B cell (primary cell): ENCODE measurements at regions not wholly inside any gene's neighbourhood (a gene's known extent, or its start where the extent isn't known, plus 50 kb on each side); places are given as distances from the start of the nearest gene placed in this dataset.

Source experiments
- ATAC-seq: fragments of 200-7000 bp; cut with Tn5 transposase; one replicate; pipeline ENCODE4 v1.10.0; 2021; ENCODE audit warnings: low read depth, mild to moderate bottlenecking, moderate number of reproducible peaks, moderate library complexity
- CTCF ChIA-PET: fragments of 350-600 bp; sonication (Branson Sonifier 250); formaldehyde crosslinking; loops from one replicate; lab custom pipeline; 2021; ENCODE audit warnings: antibody characterized with exemption, inconsistent platforms; lab: Charles Lee
- POLR2A ChIA-PET: fragments of 350-600 bp; sonication (Branson Sonifier 250); formaldehyde crosslinking; loops from one replicate; lab custom pipeline; 2021; ENCODE audit warnings: antibody characterized with exemption; lab: Charles Lee
- DNase-seq: peaks from one replicate; pipeline ENCODE4 v3.0.0; 2013
- H2AFZ ChIP-seq: 2 replicates; pipeline ENCODE4 v1.6.1; 2012; ENCODE audit warnings: mild to moderate bottlenecking, low read depth, low read length; ENCODE audit not compliant: insufficient read depth, poor library complexity, severe bottlenecking
- H3K27ac ChIP-seq, 2 donors: 1 replicate in 1 of 2; 2 replicates in 1 of 2; pipeline ENCODE4 v1.5.1; 2012 to 2013; ENCODE audit warnings: low read length in 2 of 2, mild to moderate bottlenecking in 2 of 2, moderate library complexity in 1 of 2
- H3K27me3 ChIP-seq, 4 experiments: fragments of 200-600 bp in 1 of 4; sonication (generic) in 1 of 4; replicated peaks in 1 of 4; 1 replicate in 2 of 4; 2 replicates in 2 of 4; pipeline versions ENCODE4 v1.6.1 to v1.7.0; 2013 to 2016; ENCODE audit warnings: low read length in 3 of 4, mild to moderate bottlenecking in 2 of 4, mixed read lengths in 1 of 4, moderate library complexity in 1 of 4; ENCODE audit not compliant: insufficient read depth in 4 of 4, control insufficient read depth in 3 of 4; ENCODE audit errors: control extremely low read depth in 1 of 4
- H3K36me3 ChIP-seq, 2 experiments: replicated peaks in 1 of 2; 1 replicate in 1 of 2; 2 replicates in 1 of 2; pipeline versions ENCODE4 v1.6.1 to v1.7.1; 2013; ENCODE audit warnings: low read length in 1 of 2; ENCODE audit not compliant: insufficient read depth in 2 of 2, control insufficient read depth in 1 of 2; ENCODE audit errors: control extremely low read depth in 1 of 2, extremely low read depth in 1 of 2
- H3K4me1 ChIP-seq, 2 donors: fragments of 200-600 bp in 1 of 2; sonication (generic) in 1 of 2; 1 replicate in 1 of 2; 2 replicates in 1 of 2; pipeline versions ENCODE4 v1.5.1 to v1.6.1; 2013 to 2017; ENCODE audit warnings: low read length in 2 of 2; ENCODE audit not compliant: control insufficient read depth in 2 of 2, insufficient read depth in 2 of 2
- H3K4me2 ChIP-seq: replicated peaks from 2 replicates; pipeline ENCODE3; 2012; ENCODE audit warnings: mild to moderate bottlenecking, low read depth, low read length; ENCODE audit not compliant: poor library complexity, severe bottlenecking
- H3K4me3 ChIP-seq, 5 experiments: fragments of 200-600 bp in 1 of 5; sonication (generic) in 1 of 5; 1 replicate in 3 of 5; 2 replicates in 2 of 5; pipeline versions ENCODE4 v1.5.1 to v1.7.0; 2011 to 2016; ENCODE audit warnings: low read length in 4 of 5, mild to moderate bottlenecking in 4 of 5, low read depth in 2 of 5, control low read depth in 1 of 5, moderate library complexity in 1 of 5; ENCODE audit not compliant: insufficient read depth in 1 of 5; ENCODE audit errors: control extremely low read depth in 1 of 5, extremely low read depth in 1 of 5
- H3K79me2 ChIP-seq: fragments of 200-600 bp; sonication (generic); one replicate; pipeline ENCODE4 v1.6.0; 2016; ENCODE audit warnings: low read length; ENCODE audit not compliant: control insufficient read depth, insufficient read depth
- H3K9ac ChIP-seq: fragments of 200-600 bp; sonication (generic); 2 replicates; pipeline ENCODE4 v1.6.1; 2017; ENCODE audit warnings: mild to moderate bottlenecking, low read length, moderate library complexity
- H3K9me3 ChIP-seq, 3 donors: one replicate each; pipeline versions ENCODE4 v1.6.1 to v1.7.1; 2013; ENCODE audit warnings: low read length in 2 of 3; ENCODE audit not compliant: control insufficient read depth in 2 of 3, insufficient read depth in 1 of 3; ENCODE audit errors: control extremely low read depth in 1 of 3
- H4K20me1 ChIP-seq: 2 replicates; pipeline ENCODE4 v1.6.0; 2012; ENCODE audit warnings: mild to moderate bottlenecking, low read length; ENCODE audit not compliant: insufficient read depth, control insufficient read depth, poor library complexity, severe bottlenecking
- H3K27ac Mint-ChIP-seq: one replicate; pipeline ENCODE4 v1.8.0; 2021; ENCODE audit warnings: mixed read lengths
- H3K27me3 Mint-ChIP-seq: one replicate; pipeline ENCODE4 v1.8.0; 2021; ENCODE audit warnings: mixed read lengths
- H3K4me1 Mint-ChIP-seq: one replicate; pipeline ENCODE4 v1.8.0; 2021; ENCODE audit warnings: mixed read lengths
- H3K4me3 Mint-ChIP-seq: one replicate; pipeline ENCODE4 v1.8.0; 2021; ENCODE audit warnings: mixed read lengths
- H3K9me3 Mint-ChIP-seq: one replicate; pipeline ENCODE4 v1.8.0; 2022; ENCODE audit warnings: mixed read lengths; ENCODE audit not compliant: insufficient read depth
- EZH2 ChIP-seq: IDR thresholded peaks from 2 replicates; pipeline ENCODE4 v1.6.1; 2012; ENCODE audit warnings: borderline replicate concordance, low read depth, mild to moderate bottlenecking, moderate library complexity, low read length; ENCODE audit not compliant: insufficient read depth, poor library complexity, severe bottlenecking
- WGBS: methylation state at CpG from one replicate; pipeline ENCODE4 v1.1.5; 2013; ENCODE audit warnings: missing lambda C conversion rate; ENCODE audit not compliant: insufficient coverage; 5-methylcytosine and 5-hydroxymethylcytosine counted together
- intact Hi-C: fragments of 100-400 bp; cut with micrococcal nuclease; formaldehyde crosslinking; loops from one replicate; pipeline ENCODE4 v1.10.0; 2022
- TF ChIP-seq, protein P1 (sequence below): fragments of 200-600 bp; IDR thresholded peaks from one replicate; pipeline ENCODE4 v1.8.0; 2022; ENCODE audit warnings: antibody characterized with exemption, mild to moderate bottlenecking

GRCh38 chr12:9324782-9325181 is 116.6 kb upstream of the PZP start:
- Mint-ChIP-seq H3K27me3 (no peaks in the 10 kb centered on the region), H3K4me3 (no peak overlapping the region), H3K9me3 (no peaks in the 10 kb centered on the region), H3K27ac (no peak overlapping the region), H3K4me1 (peaks cover 7% of the 10 kb centered on the region)
- no peaks in the 10 kb centered on the region for H3K79me2 ChIP-seq
- H3K27ac ChIP-seq: no peak overlapping the region
- H3K4me1 ChIP-seq: peaks cover 4 to 13% of the 10 kb centered on the region in 2 donors
- TF ChIP-seq, protein P1, sequence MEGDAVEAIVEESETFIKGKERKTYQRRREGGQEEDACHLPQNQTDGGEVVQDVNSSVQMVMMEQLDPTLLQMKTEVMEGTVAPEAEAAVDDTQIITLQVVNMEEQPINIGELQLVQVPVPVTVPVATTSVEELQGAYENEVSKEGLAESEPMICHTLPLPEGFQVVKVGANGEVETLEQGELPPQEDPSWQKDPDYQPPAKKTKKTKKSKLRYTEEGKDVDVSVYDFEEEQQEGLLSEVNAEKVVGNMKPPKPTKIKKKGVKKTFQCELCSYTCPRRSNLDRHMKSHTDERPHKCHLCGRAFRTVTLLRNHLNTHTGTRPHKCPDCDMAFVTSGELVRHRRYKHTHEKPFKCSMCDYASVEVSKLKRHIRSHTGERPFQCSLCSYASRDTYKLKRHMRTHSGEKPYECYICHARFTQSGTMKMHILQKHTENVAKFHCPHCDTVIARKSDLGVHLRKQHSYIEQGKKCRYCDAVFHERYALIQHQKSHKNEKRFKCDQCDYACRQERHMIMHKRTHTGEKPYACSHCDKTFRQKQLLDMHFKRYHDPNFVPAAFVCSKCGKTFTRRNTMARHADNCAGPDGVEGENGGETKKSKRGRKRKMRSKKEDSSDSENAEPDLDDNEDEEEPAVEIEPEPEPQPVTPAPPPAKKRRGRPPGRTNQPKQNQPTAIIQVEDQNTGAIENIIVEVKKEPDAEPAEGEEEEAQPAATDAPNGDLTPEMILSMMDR: no peak
- no peak for TF ChIP-seq EZH2
- ATAC-seq (no peak), DNase-seq (no peak)
- no peak overlapping the region for H3K4me2 ChIP-seq
- H3K4me3 ChIP-seq: no peak overlapping the region
- H2AFZ ChIP-seq: no peak overlapping the region
- peaks cover 0 to 6% (median 0%) of the 10 kb centered on the region in 4 experiments for H3K27me3 ChIP-seq
- no peak overlapping the region for H3K9ac ChIP-seq
- no peaks in the 10 kb centered on the region for H3K9me3 ChIP-seq
- ChIA-PET POLR2A (no interaction called here), CTCF (no interaction called here)
- intact Hi-C loops: no loop called here
- no peaks in the 10 kb centered on the region for H3K36me3 ChIP-seq
- 95% methylated on average over 6 of the region's 6 CpGs for WGBS
- no peaks in the 10 kb centered on the region for H4K20me1 ChIP-seq

GRCh38 chr12:9323144-9323681 is 115.0 kb upstream of the PZP start:
- Histone ChIP-seq H3K79me2 (no peaks in the 10 kb centered on the region), H3K36me3 (no peaks in the 10 kb centered on the region), H3K9ac (no peak overlapping the region), H3K4me1 (peaks cover 10 to 22% of the 10 kb centered on the region in 2 donors), H2AFZ (no peak overlapping the region), H3K9me3 (no peaks in the 10 kb centered on the region), H4K20me1 (no peaks in the 10 kb centered on the region), H3K4me2 (no peak overlapping the region), H3K27me3 (peaks cover 0 to 6% (median 0%) of the 10 kb centered on the region in 4 experiments), H3K4me3 (no peak overlapping the region), H3K27ac (no peak overlapping the region)
- ATAC-seq (no peak), DNase-seq (no peak)
- POLR2A ChIA-PET: no interaction called here
- Mint-ChIP-seq H3K9me3 (no peaks in the 10 kb centered on the region), H3K4me1 (peaks cover 17% of the 10 kb centered on the region), H3K27ac (no peak overlapping the region), H3K4me3 (no peak overlapping the region), H3K27me3 (no peaks in the 10 kb centered on the region)
- 100% methylated on average over 5 of the region's 5 CpGs for WGBS
- CTCF ChIA-PET: no interaction called here
- TF ChIP-seq EZH2: no peak
- TF ChIP-seq, protein P1: no peak
- intact Hi-C loops: no loop called here
